Kidney (tissue), 13 donors: ENCODE measurements at regions not wholly inside any gene's neighbourhood (a gene's known extent, or its start where the extent isn't known, plus 50 kb on each side); places are given as distances from the start of the nearest gene placed in this dataset.
A peak's percentile ranks its signal among the peaks of the same experiment; 100 is the strongest.

Experiments used
- DNase-seq, 5 donors: peaks; one replicate each; pipeline ENCODE4 v3.0.0-alpha.2; 2013 to 2020
- FAIRE-seq: peaks from 2 replicates; lab custom pipeline; 2012; peaks lifted over from hg19 to GRCh38; lab: Jason Lieb, UNC
- H3K27ac ChIP-seq, 2 donors: one replicate each; pipeline ENCODE4 v1.7.0; 2013; ENCODE audit warnings: low read depth in 2 of 2, low read length in 2 of 2, inconsistent platforms in 1 of 2
- H3K27me3 ChIP-seq: one replicate; pipeline ENCODE4 v1.7.1; 2013; ENCODE audit warnings: low read length, inconsistent platforms; ENCODE audit not compliant: control insufficient read depth, insufficient read depth
- H3K36me3 ChIP-seq, 3 donors: one replicate each; pipeline versions ENCODE4 v1.7.0 to v1.7.1; 2013; ENCODE audit warnings: low read length in 3 of 3, control low read depth in 1 of 3, inconsistent platforms in 1 of 3; ENCODE audit not compliant: insufficient read depth in 3 of 3, control insufficient read depth in 2 of 3
- H3K4me1 ChIP-seq, 3 donors: one replicate each; pipeline versions ENCODE4 v1.7.0 to v1.7.1; 2013; ENCODE audit warnings: low read length in 3 of 3, inconsistent platforms in 1 of 3, low read depth in 1 of 3; ENCODE audit not compliant: control insufficient read depth in 2 of 3, insufficient read depth in 2 of 3
- H3K4me3 ChIP-seq, 3 donors: one replicate each; pipeline versions ENCODE4 v1.7.0 to v1.8.1; 2013; ENCODE audit warnings: low read length in 3 of 3, control low read depth in 1 of 3, inconsistent platforms in 1 of 3
- H3K9ac ChIP-seq, 3 donors: one replicate each; pipeline versions ENCODE4 v1.7.0 to v1.7.1; 2013; ENCODE audit warnings: low read length in 3 of 3, control low read depth in 1 of 3, inconsistent platforms in 1 of 3
- H3K9me3 ChIP-seq, 3 donors: one replicate each; pipeline versions ENCODE4 v1.7.0 to v1.7.1; 2013; ENCODE audit warnings: low read length in 3 of 3, control low read depth in 1 of 3, inconsistent platforms in 1 of 3; ENCODE audit not compliant: control insufficient read depth in 2 of 3, insufficient read depth in 1 of 3
- intact Hi-C: fragments of 100-400 bp; cut with DNase I; formaldehyde crosslinking; loops from one replicate; pipeline ENCODE4 v1.11.1; 2022
- TF ChIP-seq, protein P1 (sequence below): IDR thresholded peaks from 3 replicates; pipeline ENCODE4 v1.5.1; 2012; ENCODE audit warnings: mild to moderate bottlenecking, moderate library complexity, borderline replicate concordance; ENCODE audit not compliant: insufficient read depth; ENCODE audit errors: extremely low read depth
- donor health status: control.
- donor health status: control.
- donor health status: control.
- donor health status: control.
- donor health status: control.
- donor health status: DM: yes; HTN: yes; CAD: no.
- donor health status: Normal renal cell carcinoma (clear cell type).

DNA sequence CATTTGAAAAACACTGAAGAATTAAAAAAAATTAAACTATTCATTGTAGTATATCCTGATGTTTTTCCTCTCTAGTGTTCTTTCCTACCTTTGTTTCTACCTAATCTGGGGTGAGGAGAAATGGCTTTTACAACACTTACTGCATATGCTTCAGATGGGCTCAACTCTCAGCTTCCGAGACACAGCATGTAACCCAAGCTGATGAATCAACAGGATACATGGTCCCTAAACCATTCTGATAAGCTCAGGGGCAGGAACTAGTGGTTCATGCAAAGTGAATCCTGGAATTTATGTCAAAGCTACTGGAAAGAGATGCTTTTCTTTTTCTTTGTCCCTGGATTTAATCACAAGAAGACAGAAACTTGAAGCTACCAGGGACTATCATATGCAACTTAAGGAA lies 672.5 kb upstream of the RORB start:
- H3K4me1 ChIP-seq = no peaks in the 10 kb centered on the region
- H3K9ac ChIP-seq = no peak overlapping the region
- FAIRE-seq (no peak), DNase-seq (peak in 2 of 5 donors; percentile 10 to 32)
- H3K9me3 ChIP-seq = no peaks in the 10 kb centered on the region
- no peaks in the 10 kb centered on the region for H3K36me3 ChIP-seq
- TF ChIP-seq, protein P1, sequence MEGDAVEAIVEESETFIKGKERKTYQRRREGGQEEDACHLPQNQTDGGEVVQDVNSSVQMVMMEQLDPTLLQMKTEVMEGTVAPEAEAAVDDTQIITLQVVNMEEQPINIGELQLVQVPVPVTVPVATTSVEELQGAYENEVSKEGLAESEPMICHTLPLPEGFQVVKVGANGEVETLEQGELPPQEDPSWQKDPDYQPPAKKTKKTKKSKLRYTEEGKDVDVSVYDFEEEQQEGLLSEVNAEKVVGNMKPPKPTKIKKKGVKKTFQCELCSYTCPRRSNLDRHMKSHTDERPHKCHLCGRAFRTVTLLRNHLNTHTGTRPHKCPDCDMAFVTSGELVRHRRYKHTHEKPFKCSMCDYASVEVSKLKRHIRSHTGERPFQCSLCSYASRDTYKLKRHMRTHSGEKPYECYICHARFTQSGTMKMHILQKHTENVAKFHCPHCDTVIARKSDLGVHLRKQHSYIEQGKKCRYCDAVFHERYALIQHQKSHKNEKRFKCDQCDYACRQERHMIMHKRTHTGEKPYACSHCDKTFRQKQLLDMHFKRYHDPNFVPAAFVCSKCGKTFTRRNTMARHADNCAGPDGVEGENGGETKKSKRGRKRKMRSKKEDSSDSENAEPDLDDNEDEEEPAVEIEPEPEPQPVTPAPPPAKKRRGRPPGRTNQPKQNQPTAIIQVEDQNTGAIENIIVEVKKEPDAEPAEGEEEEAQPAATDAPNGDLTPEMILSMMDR = no peak
- no peaks in the 10 kb centered on the region for H3K27me3 ChIP-seq
- H3K27ac ChIP-seq = no peak overlapping the region
- intact Hi-C loops = no loop called here
- H3K4me3 ChIP-seq = no peak overlapping the region

DNA sequence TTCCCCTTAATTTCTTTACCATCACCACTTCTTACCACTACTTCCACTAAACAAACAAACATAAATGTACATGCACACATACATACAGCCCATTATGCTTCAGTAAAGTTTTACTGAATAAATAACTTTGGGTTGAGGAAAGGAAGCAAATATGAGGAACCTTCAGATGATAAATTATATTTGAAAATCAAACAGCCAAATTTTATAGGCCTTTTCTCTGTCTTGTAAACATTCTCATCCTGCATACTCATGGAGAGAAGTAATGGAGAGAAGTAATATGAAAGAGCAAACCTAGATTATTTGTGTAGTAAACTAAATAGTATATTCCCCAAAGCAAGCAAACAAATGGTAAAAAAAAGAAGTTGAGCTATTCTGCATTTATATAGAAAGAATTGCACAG lies 658.3 kb upstream of the RORB start:
- no peak for FAIRE-seq
- no peaks in the 10 kb centered on the region for H3K36me3 ChIP-seq
- TF ChIP-seq, protein P1 = no peak
- no peak for DNase-seq
- no peaks in the 10 kb centered on the region for H3K9me3 ChIP-seq
- H3K27me3 ChIP-seq = no peaks in the 10 kb centered on the region
- H3K9ac ChIP-seq = no peak overlapping the region
- H3K27ac ChIP-seq = no peak overlapping the region
- H3K4me1 ChIP-seq = no peaks in the 10 kb centered on the region
- H3K4me3 ChIP-seq = no peak overlapping the region
- intact Hi-C loops = no loop called here

DNA sequence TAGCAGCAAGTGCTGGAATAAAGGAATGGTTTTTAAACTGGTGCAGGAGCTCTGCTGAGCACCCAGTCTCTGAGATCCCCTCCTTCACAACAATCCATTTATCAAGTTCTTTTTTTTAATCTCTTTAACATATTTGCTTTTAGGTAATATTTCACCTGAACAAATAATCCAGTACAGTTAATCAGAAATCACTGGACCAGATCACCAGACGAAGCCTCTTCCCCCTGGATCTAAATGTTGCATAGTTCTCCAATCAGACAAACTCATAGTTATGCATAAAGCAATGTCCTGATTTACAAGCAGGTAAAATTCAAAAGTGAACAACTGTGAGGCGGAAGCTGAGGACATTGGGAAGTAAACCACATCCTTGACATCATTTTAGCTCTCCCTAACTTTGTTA lies 657.7 kb upstream of the RORB start:
- H3K4me3 ChIP-seq = no peak overlapping the region
- no peak for FAIRE-seq

More for the DNA sequence above, 657.7 kb upstream of the RORB start:
- Histone ChIP-seq H3K27me3 (no peaks in the 10 kb centered on the region), H3K36me3 (no peaks in the 10 kb centered on the region), H3K4me1 (no peaks in the 10 kb centered on the region), H3K9ac (no peak overlapping the region), H3K27ac (no peak overlapping the region), H3K9me3 (no peaks in the 10 kb centered on the region)
- intact Hi-C loops = no loop called here
- TF ChIP-seq, protein P1 = no peak
- no peak for DNase-seq
